ENCODE measurements at regions not wholly inside any gene's neighbourhood (a gene's known extent, or its start where the extent isn't known, plus 50 kb on each side); places are given as distances from the start of the nearest gene placed in this dataset.

DNA sequence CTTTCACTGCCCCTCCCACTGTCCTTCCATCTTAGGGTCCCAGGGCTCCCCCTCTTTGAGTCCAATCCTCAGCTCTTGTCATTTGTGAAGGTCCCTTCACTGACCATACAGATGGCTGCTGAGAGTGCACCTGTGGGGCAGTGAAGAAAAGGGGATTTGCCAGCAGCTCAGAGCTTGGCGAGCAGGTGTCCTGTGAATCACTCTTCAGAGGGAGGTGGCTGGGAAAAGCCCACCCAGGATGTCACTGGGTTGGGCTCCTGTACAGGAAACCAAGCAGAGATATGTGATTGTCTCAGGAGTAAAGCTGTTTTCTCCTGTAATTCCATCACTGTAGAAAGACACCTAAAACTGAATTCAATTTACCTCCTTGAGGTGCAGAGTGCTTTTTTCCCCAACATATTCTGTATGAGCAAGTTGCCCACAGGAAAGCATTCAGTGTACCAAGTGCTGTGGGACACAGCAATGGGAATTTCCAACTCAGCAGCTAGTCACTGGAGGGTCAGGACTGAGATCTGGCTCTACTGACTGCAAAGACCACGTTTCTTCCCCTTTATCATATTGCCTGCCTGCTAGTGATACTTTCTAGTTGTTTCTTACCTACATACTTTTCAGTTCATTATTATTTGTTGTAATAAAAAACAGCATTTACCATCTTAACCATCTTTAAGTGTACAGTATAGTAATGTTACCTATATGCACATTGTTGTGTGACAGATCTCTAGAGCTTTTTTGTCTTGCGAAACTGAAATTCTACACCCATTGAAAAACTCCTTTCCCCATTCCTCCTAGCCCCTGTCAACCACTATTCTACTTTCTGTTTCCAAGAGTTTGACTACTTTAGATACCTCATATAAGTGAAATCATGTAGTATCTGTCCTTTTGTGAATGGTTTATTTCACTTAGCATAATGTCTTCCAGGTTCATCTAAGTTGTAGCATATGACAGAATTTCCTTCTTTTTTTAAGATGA is 239.1 kb downstream of the TSN start:
- ATAC-seq = no peak

DNA sequence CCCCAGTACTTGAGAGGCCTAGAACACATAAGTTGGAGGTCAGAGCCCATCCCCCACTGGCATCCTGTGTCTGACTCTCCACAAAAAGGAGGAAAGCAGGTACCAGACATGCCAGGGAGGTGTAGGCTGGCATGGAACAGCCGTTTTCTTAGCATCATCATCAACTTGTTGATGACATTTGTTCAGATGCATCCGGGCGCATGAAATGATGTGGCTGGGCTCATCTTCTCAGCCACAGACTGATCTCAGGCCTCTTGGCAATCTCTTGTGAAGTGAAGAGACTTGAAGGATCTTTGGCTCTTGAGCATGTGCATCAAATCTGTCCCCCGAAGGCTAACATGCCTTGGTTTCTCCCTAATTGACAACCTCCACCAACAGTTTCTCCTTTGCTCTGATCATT is 243.3 kb downstream of the TSN start:
- Mint-ChIP-seq H3K27ac (no peak overlapping the region), H3K9me3 (no peaks in the 10 kb centered on the region), H3K4me1 (no peaks in the 10 kb centered on the region), H3K4me3 (no peak overlapping the region), H3K36me3 (no peaks in the 10 kb centered on the region), H3K27me3 (peaks cover 8% of the 10 kb centered on the region)
- ATAC-seq = no peak

More for the DNA sequence above, 239.1 kb downstream of the TSN start:
- H3K36me3 Mint-ChIP-seq = no peaks in the 10 kb centered on the region
- H3K27ac Mint-ChIP-seq = no peak overlapping the region
- H3K4me3 Mint-ChIP-seq = no peak overlapping the region
- no peaks in the 10 kb centered on the region for H3K9me3 Mint-ChIP-seq
- H3K27me3 Mint-ChIP-seq = no peaks in the 10 kb centered on the region
- no peaks in the 10 kb centered on the region for H3K4me1 Mint-ChIP-seq

DNA sequence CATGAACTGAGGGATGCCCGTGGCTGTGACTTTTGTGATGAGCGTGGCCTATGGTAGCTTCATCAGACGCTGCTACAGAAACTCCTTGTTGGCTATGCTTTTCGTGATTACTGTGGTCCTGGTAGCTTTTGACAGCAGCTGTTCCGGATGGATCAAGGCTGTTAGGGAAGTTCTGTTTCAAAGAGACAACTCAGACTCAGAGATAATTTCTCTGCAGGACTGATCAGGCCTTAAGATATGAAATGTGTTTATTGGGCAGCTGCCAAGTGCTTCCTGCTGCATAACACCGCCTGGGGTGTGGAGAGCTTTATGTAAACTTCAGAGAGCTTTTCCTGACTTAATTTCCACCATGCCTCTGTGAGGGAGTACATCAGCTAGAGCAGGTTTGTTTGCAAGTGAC is 243.8 kb downstream of the TSN start:
- Mint-ChIP-seq H3K27me3 (peaks cover 8% of the 10 kb centered on the region), H3K4me1 (no peaks in the 10 kb centered on the region), H3K36me3 (no peaks in the 10 kb centered on the region), H3K4me3 (no peak overlapping the region), H3K9me3 (no peaks in the 10 kb centered on the region), H3K27ac (no peak overlapping the region)
- ATAC-seq = no peak

GRCh38 chr2:122000556-122001340 is 245.3 kb downstream of the TSN start:
- no peak overlapping the region for H3K27ac Mint-ChIP-seq
- no peaks in the 10 kb centered on the region for H3K4me1 Mint-ChIP-seq
- no peaks in the 10 kb centered on the region for H3K36me3 Mint-ChIP-seq
- no peak overlapping the region for H3K4me3 Mint-ChIP-seq
- H3K27me3 Mint-ChIP-seq = peaks cover 8% of the 10 kb centered on the region
- no peak for ATAC-seq
- no peaks in the 10 kb centered on the region for H3K9me3 Mint-ChIP-seq

DNA sequence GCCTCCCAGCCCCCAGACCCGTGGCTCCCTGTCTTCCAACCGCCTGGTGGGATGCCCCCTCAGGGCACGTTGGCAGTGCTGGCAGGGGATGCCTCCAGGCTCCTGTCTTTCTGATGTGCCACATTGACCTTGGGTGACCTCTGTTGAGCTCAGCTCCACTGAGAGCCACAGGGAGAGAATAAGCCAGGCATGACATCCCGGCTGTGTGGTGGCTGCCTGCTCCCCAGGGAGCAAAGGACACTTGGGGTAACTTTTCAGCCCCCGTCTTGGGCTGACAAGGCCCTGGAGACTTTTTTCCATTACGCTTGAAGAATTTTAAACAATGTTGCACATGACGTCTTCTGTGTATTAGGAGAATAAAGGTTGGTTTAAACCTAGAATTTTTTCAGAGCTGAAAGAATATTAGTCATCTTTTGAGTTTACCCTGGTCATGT is 246.0 kb downstream of the TSN start:
- Mint-ChIP-seq H3K9me3 (no peaks in the 10 kb centered on the region), H3K36me3 (no peaks in the 10 kb centered on the region), H3K4me1 (no peaks in the 10 kb centered on the region), H3K27me3 (peaks cover 8% of the 10 kb centered on the region), H3K4me3 (no peak overlapping the region), H3K27ac (no peak overlapping the region)
- no peak for ATAC-seq

DNA sequence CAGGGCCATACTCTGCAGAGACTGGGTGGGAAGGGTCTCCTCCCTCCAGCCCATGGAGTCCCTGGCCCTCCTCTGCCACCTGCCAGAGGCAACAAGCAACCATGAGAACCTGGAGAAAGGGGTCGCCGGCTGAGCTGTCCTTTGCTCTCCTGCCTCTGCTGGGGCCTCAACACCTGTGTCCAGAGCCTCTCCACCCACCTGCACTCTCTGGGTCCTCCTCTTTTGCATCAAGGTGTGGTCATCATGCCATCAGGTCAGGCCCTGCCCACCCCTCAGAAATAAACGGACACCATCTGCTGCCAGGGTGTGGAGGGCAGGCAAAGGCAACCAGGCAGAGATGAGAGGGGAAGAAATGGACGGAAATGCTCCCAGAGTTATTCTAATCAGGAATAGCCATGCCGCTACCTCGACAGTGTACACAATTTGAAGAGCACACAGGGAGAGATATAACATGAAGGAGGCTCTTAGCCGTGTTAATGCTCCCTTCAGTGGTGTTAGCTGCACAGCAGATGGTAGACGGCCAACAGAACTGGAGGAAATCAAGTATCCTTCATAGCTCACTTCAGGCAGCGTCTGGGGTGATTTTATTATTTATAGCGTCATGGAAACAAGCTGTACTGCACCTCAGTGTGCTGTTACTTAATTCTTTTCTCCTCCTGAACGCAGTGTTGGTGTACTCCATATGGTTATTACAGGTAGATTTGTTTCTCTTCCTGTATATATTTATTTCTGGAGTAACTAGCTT is 247.9 kb downstream of the TSN start:
- ATAC-seq = no peak
- H3K27me3 Mint-ChIP-seq = peaks cover 8% of the 10 kb centered on the region

GRCh38 chr2:122007126-122007525 is 251.7 kb downstream of the TSN start:
- H3K4me1 Mint-ChIP-seq = no peaks in the 10 kb centered on the region
- H3K36me3 Mint-ChIP-seq = no peaks in the 10 kb centered on the region
- H3K27ac Mint-ChIP-seq = no peak overlapping the region
- no peak for ATAC-seq
- H3K27me3 Mint-ChIP-seq = no peaks in the 10 kb centered on the region
- no peak overlapping the region for H3K4me3 Mint-ChIP-seq
- peaks cover 4% of the 10 kb centered on the region for H3K9me3 Mint-ChIP-seq

More for the DNA sequence above, 247.9 kb downstream of the TSN start:
- Mint-ChIP-seq H3K4me1 (no peaks in the 10 kb centered on the region), H3K9me3 (no peaks in the 10 kb centered on the region), H3K4me3 (no peak overlapping the region), H3K27ac (no peak overlapping the region), H3K36me3 (no peaks in the 10 kb centered on the region)

- Mint-ChIP-seq H3K36me3 (no peaks in the 10 kb centered on the region), H3K27ac (no peak overlapping the region), H3K4me3 (no peak overlapping the region), H3K27me3 (no peaks in the 10 kb centered on the region), H3K9me3 (peaks cover 5% of the 10 kb centered on the region), H3K4me1 (no peaks in the 10 kb centered on the region)
- no peak for ATAC-seq
These were observed 252.1 kb downstream of the TSN start for GRCh38 chr2:122007577-122007976.

- H3K36me3 Mint-ChIP-seq = no peaks in the 10 kb centered on the region
- no peak overlapping the region for H3K4me3 Mint-ChIP-seq
- peaks cover 5% of the 10 kb centered on the region for H3K9me3 Mint-ChIP-seq
- no peak overlapping the region for H3K27ac Mint-ChIP-seq
- H3K4me1 Mint-ChIP-seq = no peaks in the 10 kb centered on the region
- no peaks in the 10 kb centered on the region for H3K27me3 Mint-ChIP-seq
- no peak for ATAC-seq
These were observed 254.1 kb downstream of the TSN start for GRCh38 chr2:122009561-122009960.

- Mint-ChIP-seq H3K9me3 (peaks cover 5% of the 10 kb centered on the region), H3K27me3 (no peaks in the 10 kb centered on the region), H3K4me3 (no peak overlapping the region), H3K36me3 (no peaks in the 10 kb centered on the region), H3K27ac (no peak overlapping the region), H3K4me1 (no peaks in the 10 kb centered on the region)
- no peak for ATAC-seq
These were observed 256.2 kb downstream of the TSN start for GRCh38 chr2:122011493-122012270.

- no peak overlapping the region for H3K27ac Mint-ChIP-seq
These were observed 263.3 kb downstream of the TSN start for GRCh38 chr2:122018736-122019135.

GRCh38 chr2:122019724-122020123 is 264.3 kb downstream of the TSN start:
- ATAC-seq = no peak
- H3K4me3 Mint-ChIP-seq = no peak overlapping the region
- no peaks in the 10 kb centered on the region for H3K36me3 Mint-ChIP-seq
- no peaks in the 10 kb centered on the region for H3K27me3 Mint-ChIP-seq
- no peaks in the 10 kb centered on the region for H3K9me3 Mint-ChIP-seq
- H3K27ac Mint-ChIP-seq = no peak overlapping the region
- no peaks in the 10 kb centered on the region for H3K4me1 Mint-ChIP-seq

More at GRCh38 chr2:122018736-122019135, 263.3 kb downstream of the TSN start:
- Mint-ChIP-seq H3K27me3 (no peaks in the 10 kb centered on the region), H3K4me1 (no peaks in the 10 kb centered on the region), H3K4me3 (no peak overlapping the region), H3K9me3 (no peaks in the 10 kb centered on the region), H3K36me3 (no peaks in the 10 kb centered on the region)
- ATAC-seq = no peak

GRCh38 chr2:122020377-122020776 is 264.9 kb downstream of the TSN start:
- ATAC-seq = no peak
- Mint-ChIP-seq H3K27me3 (no peaks in the 10 kb centered on the region), H3K9me3 (no peaks in the 10 kb centered on the region), H3K4me3 (no peak overlapping the region), H3K27ac (no peak overlapping the region), H3K36me3 (no peaks in the 10 kb centered on the region), H3K4me1 (no peaks in the 10 kb centered on the region)

- Mint-ChIP-seq H3K27ac (no peak overlapping the region), H3K4me3 (no peak overlapping the region), H3K36me3 (no peaks in the 10 kb centered on the region), H3K27me3 (no peaks in the 10 kb centered on the region), H3K9me3 (no peaks in the 10 kb centered on the region), H3K4me1 (no peaks in the 10 kb centered on the region)
- peak; percentile 39 for ATAC-seq
These were observed 266.5 kb downstream of the TSN start for GRCh38 chr2:122021941-122022340.

Measured in stimulated activated memory B cell treated with anti-CD40 and anti-IgM and Interleukin-4, amounts not matched to agents 10 μg/mL and 1 μg/mL and 100 μg/mL, for 72 hours (primary cell).